IPS-18c (cell line): ENCODE measurements at regions not wholly inside any gene's neighbourhood (a gene's known extent, or its start where the extent isn't known, plus 50 kb on each side); places are given as distances from the start of the nearest gene placed in this dataset.
"Not testable (repeated sequence)": the region's sequence is repeated elsewhere in the genome, so short reads cannot be mapped to it uniquely, and the experiment has no call there.

Source experiments
- H3K4me3 ChIP-seq: 2 replicates; pipeline ENCODE4 v1.7.0; 2013; ENCODE audit warnings: low read depth, mild to moderate bottlenecking, low read length, moderate library complexity; ENCODE audit not compliant: insufficient read depth
- H3K9me3 ChIP-seq: one replicate; pipeline ENCODE4 v1.6.1; 2013; ENCODE audit warnings: mild to moderate bottlenecking, low read length, moderate library complexity; ENCODE audit not compliant: control insufficient read depth, insufficient read depth

DNA sequence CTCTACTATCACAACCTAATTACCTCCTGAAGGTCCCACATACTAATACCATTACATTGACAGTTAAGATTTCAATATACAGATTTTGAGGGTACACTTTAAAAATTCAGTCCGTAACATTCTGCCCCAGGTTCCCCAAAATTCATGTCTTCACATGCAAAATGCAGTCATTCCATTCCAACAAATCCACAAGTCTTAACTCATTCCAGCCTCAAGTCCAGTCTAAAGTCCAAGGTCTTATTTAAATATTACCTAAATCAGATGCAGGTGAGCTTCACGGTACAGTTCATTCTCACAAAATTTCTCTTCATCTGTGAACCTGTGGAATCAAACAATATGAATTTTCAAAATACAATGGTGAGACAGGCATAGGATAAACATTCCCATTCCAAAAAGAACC, 1332.0 kb downstream of the CDH12 start:
- H3K4me3 ChIP-seq: not testable (repeated sequence)

DNA sequence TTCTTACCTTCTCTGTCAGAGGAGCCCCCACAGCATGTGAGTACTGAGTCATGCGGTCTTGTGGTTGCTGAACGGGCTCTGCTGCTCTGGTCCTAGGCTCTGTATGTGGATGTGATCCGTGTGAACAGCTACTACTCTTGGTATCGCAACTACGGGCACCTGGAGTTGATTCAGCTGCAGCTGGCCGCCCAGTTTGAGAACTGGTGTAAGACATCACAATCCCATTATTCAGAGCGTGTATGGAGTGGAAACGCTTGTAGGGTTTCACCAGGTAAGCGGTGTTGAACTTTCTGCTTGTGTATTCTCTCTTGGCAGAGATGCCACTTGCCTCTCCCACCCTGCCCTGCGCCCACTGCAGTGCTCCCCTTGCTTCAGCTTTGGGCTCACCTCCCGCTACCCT, 1356.2 kb downstream of the CDH12 start:
- H3K4me3 ChIP-seq, H3K9me3 ChIP-seq: not testable (repeated sequence)

More for the DNA sequence above, 1332.0 kb downstream of the CDH12 start:
- H3K9me3 ChIP-seq: not testable (repeated sequence)

DNA sequence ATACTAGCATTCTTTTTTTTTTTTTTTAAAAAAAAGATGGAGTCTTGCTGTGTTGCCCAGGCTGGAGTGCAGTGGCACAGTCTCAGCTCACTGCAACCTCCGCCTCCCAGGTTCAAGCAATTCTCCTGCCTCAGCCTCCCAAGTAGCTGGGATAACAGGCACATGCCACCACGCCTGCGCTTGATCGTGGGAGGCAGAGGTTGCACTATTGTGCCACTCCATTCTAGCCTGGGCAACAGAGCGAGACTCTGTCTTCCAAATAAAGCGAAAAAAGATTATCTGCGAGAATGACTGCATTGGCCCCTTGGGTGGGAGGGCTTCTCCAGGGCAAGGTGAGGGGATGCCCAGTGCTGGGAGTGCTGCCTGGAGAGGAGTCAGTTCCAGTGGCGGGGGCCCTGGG, 1357.1 kb downstream of the CDH12 start:
- not testable (repeated sequence) for H3K4me3 ChIP-seq, H3K9me3 ChIP-seq

DNA sequence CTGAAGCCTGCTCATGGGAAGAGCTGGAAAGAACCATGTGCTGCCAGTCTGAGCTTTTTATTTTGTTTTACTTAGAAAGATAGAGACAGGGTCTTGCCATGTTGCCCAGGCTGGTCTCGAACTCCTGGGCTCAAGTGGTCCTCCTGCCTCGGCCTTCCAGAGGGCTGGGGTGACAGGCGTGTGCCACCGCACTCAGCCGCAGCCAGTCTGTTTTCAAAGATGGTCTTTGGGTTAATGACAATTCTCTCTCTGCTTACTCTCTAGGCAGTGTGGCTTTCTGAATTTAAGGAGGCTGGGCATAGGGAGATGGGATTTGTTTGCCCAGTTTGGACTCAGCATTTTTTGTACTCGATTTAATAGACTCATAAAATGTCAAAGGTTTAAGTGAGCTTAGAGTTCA, 1357.9 kb downstream of the CDH12 start:
- H3K9me3 ChIP-seq, H3K4me3 ChIP-seq: not testable (repeated sequence)

DNA sequence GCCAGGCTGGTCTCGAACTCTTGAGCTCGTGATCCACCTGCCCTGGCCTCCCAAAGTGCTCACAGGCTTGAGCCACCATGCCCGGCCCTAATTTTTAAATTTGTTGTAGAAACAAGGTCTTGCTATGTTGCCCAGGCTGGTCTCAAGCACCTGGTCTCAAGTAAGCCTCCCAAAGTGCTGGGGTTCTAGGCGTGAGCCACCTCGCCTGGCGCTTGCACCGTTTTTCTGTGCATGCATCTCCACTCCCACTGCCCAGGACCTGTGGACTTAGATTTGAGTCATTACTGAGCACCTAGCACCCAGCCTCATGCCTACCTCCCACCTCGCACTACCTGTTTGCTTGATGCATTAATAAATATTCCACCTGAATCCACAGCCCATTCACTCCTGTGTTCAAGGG, 1359.1 kb downstream of the CDH12 start:
- not testable (repeated sequence) for H3K9me3 ChIP-seq

DNA sequence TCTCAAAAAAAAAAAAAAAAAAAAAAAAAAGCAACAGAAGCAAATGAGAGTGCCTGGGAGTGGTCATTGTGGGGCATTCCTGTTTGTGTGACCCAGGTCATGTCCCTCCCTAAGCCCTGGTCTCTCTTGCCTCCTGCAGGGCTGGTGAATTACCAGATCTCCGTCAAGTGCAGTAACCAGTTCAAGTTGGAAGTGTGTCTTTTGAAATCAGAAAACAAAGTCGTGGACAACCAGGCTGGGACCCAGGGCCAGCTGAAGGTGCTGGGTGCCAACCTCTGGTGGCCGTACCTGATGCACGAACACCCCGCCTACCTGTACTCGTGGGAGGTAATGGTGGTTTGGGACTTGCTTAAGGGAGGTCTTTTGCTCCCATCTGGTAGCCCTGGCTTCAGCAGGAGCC, 1362.0 kb downstream of the CDH12 start:
- not testable (repeated sequence) for H3K4me3 ChIP-seq, H3K9me3 ChIP-seq

More for the DNA sequence above, 1359.1 kb downstream of the CDH12 start:
- H3K4me3 ChIP-seq: not testable (repeated sequence)

DNA sequence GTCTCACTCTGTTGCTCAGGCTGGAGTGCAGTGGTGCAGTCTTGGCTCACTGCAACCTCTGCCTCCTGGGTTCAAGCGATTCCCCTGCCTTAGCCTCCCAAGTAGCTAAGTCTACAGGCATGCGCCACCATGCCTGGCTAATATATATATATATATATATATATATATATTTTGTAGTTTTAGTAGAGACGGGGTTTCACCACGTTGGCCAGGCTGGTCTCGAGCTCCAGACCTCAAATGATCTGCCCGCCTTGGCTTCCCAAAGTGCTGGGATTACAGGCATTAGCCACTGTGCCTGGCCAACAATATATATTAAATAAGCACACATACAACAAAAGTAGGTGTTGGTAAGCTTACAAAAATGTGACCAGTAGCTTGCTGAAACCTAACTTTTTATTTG, 1364.3 kb downstream of the CDH12 start:
- not testable (repeated sequence) for H3K4me3 ChIP-seq, H3K9me3 ChIP-seq

DNA sequence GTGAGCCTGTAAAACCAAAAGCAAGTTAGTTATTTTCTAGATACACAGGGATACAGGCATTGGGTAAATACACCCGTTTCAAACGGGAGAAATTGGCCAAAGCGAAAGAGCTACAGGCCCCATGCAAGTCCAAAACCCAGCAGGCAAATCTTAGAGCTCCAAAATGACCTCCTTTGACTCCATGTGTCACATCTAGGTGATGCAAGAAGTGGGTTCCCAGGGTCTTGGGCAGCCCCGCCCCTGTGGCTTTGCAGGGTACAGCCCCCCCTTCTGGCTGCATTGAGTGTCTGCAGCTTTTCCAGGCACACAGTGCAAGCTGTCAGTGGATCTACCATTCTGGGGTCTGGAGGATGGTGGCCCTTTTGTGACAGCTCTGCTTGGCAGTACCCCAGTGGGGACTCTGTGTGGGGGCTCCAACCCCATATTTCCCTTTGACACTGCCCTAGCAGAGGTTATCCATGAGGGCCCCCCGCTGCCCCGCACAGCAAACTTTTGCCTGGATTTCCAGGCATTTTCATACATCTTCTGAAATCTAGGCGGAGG, 1367.6 kb downstream of the CDH12 start:
- not testable (repeated sequence) for H3K9me3 ChIP-seq, H3K4me3 ChIP-seq

DNA sequence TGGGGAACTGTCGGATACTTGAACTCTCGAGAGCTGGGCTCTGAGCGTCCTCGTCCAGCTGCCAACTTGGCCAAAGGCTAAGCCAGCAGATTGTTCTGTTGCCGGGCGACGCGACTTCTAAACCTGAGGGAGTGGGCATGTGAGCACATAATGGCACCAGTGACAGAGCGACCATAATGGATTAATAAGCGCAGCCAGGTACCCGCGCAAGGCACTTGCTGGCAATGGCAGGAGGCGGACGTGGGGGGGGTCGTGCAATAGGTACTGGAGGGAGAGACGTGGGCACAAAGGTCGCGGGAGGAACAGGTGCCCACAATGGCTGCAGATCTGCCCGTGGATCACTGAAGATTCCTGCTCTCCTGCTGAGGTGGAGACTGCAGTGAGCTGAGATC, 1368.7 kb downstream of the CDH12 start:
- not testable (repeated sequence) for H3K9me3 ChIP-seq, H3K4me3 ChIP-seq

DNA sequence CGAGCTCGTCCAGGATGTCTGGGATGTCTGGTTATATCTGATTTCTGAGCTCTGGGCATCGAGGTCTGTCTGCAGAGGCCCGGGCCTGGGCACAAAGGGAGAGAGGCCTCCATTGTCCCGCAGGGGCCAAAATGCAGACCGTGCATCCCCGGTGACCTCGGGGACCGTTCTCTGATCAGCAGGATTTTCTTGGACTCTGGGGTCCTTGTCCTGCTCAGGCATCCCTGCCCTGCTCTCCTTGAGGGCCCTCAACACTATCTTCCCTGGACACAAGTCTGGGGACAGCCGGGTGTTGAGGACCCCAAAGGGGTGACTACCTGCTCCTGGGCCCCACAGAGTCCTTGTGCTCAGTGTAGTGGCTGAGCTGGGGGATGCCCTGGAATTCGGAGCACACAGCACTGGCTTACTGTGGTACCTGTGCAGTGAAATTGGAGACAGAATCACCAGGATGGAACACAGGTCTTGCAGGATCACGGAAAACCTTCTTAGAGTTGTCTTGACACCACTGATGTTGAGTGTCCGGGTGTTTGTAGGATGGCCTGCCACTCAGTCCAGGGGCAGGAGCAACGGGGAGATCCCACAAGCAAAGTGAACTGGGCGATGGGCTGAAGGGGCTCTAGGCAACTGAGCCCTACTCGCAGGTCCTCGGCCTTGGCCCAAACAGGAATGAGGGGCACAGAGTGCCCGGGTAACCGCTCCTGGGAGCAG, 1369.2 kb downstream of the CDH12 start:
- not testable (repeated sequence) for H3K4me3 ChIP-seq, H3K9me3 ChIP-seq

DNA sequence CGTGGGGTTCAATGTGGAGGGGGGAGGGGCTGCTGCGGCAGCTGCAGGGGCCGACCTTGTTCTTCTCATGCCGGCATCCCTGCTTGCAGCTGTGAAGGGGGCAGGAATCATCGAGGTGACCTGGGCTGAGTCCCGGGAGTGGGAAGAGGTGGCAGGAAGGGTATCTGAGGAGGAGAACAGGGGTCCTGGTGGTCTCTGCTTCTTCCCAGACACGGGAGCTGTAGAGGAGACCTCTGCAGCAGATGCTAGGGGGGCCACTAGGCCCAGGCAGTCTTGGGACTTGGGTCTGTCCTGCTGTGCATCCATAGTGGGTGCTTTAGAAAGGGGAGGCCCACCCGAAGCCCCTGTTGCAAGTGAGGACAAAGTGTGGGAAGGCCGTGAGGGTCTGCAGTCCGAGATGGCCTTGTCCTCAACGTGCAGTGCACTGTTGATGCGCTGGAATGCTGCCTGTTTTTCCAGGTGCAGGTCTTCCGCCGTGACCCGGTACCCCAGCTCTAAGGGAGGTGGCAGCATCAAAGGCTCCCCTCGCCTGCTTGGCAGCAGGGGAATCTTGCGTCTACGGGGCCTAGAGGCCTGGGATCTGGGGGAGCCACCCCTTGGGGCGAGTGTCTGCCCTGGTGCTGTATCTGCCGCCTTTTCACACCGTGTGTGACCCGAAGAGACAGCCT, 1370.0 kb downstream of the CDH12 start:
- H3K4me3 ChIP-seq, H3K9me3 ChIP-seq: not testable (repeated sequence)

DNA sequence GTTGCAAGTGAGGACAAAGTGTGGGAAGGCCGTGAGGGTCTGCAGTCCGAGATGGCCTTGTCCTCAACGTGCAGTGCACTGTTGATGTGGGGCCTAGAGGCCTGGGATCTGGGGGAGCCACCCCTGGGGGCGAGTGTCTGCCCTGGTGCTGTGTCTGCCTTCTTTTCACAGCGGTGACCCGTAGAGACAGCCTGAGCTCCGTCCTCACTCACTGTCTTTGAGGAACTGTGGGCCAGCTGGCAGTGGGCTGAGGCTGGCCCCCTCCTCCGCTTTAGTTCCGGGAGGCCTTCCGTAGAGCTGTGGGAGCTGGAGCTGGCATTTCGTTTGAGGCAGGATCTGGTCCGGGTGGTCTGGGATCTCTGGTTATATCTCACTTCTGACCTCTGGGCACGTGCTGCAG, 1370.6 kb downstream of the CDH12 start:
- H3K4me3 ChIP-seq, H3K9me3 ChIP-seq: not testable (repeated sequence)

DNA sequence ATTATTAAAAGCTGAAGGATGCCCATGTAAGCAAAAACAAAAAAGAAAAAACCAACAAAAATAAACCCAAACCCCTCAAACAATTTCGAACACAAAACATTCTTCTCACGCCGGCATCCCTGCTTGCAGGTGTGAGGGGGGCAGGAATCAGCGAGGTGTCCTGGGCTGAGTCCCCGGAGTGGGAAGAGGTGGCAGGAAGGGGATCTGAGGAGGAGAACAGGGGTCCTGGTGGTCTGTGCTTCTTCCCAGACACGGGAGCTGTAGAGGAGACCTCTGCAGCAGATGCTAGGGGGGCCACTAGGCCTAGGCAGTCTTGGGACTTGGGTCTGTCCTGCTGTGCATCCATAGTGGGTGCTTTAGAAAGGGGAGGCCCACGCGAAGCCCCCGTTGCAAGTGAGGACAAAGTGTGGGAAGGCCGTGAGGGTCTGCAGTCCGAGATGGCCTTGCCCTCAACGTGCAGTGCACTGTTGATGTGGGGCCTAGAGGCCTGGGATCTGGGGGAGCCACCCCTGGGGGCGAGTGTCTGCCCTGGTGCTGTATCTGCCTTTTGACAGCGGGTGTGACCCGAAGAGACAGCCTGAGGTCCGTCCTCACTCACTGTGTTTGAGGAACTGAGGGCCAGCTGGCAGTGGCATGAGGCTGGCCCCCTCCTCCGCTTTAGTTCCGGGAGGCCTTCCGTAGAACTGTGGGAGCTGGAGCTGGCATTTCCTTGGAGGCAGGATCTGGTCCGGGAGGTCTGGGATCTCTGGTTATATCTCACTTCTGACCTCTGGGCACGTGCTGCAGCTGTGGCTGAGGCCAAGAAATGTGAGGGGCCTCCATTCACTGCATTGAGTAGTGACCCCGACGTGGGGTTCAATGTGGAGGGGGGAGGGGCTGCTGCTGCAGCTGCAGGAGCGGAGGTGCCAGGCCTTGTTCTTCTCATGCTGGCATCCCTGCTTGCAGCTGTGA, 1371.5 kb downstream of the CDH12 start:
- H3K9me3 ChIP-seq, H3K4me3 ChIP-seq: not testable (repeated sequence)

DNA sequence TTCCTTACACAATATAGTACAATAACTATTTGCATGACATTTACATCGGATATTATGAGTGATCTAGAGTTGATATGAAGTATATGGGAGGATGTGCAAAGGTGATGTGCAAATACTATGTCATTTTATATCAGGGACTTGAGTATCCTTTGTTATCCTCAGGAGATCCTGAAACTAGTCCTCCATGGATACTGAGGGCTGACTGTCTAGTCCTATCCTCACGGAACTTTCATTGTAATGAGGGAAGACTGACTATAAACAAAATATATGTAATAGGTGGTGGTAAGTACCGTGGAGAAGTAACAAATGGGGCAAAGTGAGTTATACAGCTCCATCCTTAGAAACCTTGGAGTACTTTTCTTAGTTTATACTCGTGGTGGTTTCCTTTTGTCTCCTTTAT, 1373.1 kb downstream of the CDH12 start:
- H3K4me3 ChIP-seq, H3K9me3 ChIP-seq: not testable (repeated sequence)

DNA sequence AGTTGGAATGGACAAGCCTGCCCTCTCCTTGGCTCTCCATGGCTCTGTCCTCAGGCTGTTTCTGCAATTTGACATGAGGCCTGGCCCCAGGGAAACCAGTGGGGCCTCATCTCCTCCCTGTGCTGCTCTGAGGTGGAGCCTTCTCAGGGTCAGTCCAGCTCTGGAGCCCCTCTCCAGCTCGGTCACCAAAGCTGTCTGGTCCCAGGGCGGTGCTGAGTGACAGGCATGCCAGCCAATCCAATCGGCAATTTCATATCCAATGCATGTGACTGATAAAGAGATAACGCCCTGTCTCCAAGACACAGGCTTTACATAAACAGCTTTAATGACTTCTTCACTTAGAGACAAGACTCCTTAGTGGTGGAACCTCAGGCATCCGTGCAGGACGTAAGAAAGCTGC, 1379.2 kb downstream of the CDH12 start:
- not testable (repeated sequence) for H3K4me3 ChIP-seq, H3K9me3 ChIP-seq

DNA sequence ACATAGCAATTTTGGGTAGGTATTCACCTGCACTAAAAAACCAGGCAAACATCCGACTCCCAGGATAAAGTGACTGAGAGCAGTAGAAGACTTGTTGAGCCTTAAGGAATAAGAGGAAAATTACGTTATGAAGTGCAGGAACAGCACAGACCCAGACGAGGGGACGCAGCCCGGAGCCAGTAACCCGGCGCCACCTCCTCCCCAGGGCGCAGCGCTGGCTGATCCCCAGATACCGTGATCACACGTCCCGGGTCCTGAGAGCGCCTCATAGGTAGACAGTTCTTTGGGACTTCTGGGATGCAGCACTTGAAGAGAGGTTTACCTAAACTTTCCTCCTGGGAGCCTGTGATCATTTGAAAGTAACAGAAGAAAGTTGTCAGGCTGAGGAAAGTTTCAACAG, 1379.7 kb downstream of the CDH12 start:
- H3K9me3 ChIP-seq, H3K4me3 ChIP-seq: not testable (repeated sequence)

DNA sequence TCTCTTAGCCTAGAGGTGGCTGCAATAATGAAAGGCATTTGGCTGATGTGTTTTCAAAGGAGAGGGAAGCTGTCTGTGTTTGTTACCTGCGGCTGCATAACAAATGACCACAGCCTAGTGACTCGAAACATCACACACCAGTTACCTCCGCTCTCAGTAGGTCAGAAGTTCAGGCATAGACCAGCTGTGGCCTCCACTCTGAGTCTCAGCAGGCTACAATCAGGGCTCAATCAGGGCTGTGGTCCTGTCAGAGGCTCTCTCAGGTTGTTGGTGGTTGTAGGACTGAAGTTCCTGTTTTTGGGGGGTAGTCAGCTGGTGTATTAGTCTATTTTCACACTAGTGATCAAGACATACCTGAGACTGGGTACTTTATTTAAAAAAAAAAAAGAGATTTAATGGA, 1381.5 kb downstream of the CDH12 start:
- not testable (repeated sequence) for H3K4me3 ChIP-seq, H3K9me3 ChIP-seq
